ENCODE measurements at regions not wholly inside any gene's neighbourhood (a gene's known extent, or its start where the extent isn't known, plus 50 kb on each side); places are given as distances from the start of the nearest gene placed in this dataset.
"Not testable (repeated sequence)": the region's sequence is repeated elsewhere in the genome, so short reads cannot be mapped to it uniquely, and the experiment has no call there.

DNA sequence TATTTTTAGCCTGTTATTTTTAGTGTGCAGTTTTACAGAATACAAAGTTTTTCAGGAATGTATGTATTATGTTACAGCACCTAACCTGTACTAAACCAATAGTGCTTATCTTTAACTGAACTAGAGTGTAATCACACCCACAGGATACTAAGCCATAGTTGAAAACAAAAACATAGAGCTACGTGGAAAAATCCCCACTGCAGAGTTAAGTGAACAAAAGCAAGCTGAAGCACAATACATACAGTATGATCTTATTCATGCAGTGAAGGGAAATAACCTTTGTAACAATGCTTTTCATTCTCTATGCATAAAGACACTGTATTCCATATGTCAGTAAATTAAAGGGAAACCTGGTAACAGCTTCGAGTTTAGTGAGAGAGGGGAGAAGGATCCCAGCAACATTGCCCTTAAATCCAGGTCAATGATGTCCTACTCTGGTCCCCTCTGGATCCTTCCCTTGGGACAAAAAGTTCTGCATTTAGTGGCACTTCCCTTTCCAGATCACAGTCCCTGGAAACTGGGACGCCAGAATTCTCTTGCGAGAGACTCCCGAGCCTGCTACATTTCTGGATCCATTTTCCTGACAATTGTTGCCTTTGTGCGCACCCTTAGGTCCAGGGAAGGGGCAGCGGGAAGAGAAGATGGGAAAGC is 121.3 kb upstream of the CCND2 start:
- peak overlapping the region; percentile 92 for H3K27ac Mint-ChIP-seq
- ChIA-PET CTCF (interaction anchor here (0.6 to 4.9 kb wide), 4 partner anchors 9 to 125 kb away, joined by 3 to 37 read pairs (median 5); no protein-coding TSS in a partner anchor), POLR2A (interaction anchor here (0.8 to 4.8 kb wide), 6 partner anchors 13 to 120 kb away, joined by 3 to 31 read pairs (median 3); no protein-coding TSS in a partner anchor)
- H3K4me3 Mint-ChIP-seq, result no peak overlapping the region
- H3K27me3 Mint-ChIP-seq, result no peaks in the 10 kb centered on the region
- H3K36me3 Mint-ChIP-seq (ENCODE audit: low read depth), result peaks cover 8% of the 10 kb centered on the region
- peaks cover 83% of the 10 kb centered on the region for H3K4me1 Mint-ChIP-seq (ENCODE audit: low read depth)
- intact Hi-C loops (cut with micrococcal nuclease), result loop anchor here (2.0 kb wide), 1 partner anchor 117 kb away; no protein-coding TSS in a partner anchor
- H3K9me3 Mint-ChIP-seq, result peaks cover 13% of the 10 kb centered on the region
- no peak for DNase-seq
- no peak for ATAC-seq
- no peak for TF ChIP-seq CTCF (IDR thresholded peaks at IDR 0.05)

DNA sequence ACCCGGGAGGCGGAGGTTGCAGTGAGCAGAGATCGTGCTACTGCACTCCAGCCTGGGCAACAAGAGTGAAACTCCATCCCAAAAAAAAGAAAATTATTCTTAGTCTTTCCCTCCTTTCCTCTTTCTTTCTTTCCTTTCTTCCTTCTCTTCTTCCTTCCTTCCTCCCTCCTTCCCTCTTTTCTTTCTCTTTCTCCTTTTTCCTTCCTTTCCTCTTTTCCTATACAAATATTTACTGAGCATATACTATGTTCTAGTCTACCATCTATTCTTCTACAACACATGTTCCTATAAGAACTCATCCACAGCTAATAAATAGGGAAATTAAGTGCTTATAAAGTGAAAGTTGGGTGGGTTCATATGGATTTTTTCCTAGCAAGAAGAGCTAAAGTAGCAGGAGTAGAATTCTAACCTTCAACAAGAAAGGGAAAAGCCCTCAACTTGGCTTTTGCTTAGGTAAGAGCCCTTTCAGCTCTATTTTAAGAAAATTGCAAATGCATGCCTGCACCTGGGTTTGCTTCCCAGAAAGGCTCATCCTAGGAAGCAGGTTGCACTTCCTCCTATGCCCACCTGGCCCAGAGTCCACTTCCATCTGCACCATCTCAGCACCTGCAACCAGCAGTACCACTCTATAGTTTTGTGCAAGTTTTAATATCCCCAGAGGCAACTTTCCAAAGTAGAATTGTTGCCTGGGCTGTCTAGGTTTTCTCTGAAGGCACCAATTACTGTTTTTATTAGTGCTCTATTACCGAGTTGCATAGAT is 122.0 kb upstream of the CCND2 start:
- no peak for ATAC-seq
- no peaks in the 10 kb centered on the region for H3K27me3 Mint-ChIP-seq
- H3K4me3 Mint-ChIP-seq, result no peak overlapping the region
- peaks cover 13% of the 10 kb centered on the region for H3K9me3 Mint-ChIP-seq
- ChIA-PET CTCF (interaction anchor here (1.2 to 4.9 kb wide), 3 partner anchors 8 to 117 kb away, joined by 3 to 37 read pairs (median 5); no protein-coding TSS in a partner anchor), POLR2A (interaction anchor here (0.7 to 2.1 kb wide), 5 partner anchors 15 to 116 kb away, joined by 3 to 10 read pairs (median 3); no protein-coding TSS in a partner anchor)
- peaks cover 8% of the 10 kb centered on the region for H3K36me3 Mint-ChIP-seq (ENCODE audit: low read depth)
- intact Hi-C loops (cut with micrococcal nuclease), result loop anchor here (2.0 kb wide), 1 partner anchor 117 kb away; no protein-coding TSS in a partner anchor
- TF ChIP-seq CTCF (IDR thresholded peaks at IDR 0.05), result no peak
- peaks cover 85% of the 10 kb centered on the region for H3K4me1 Mint-ChIP-seq (ENCODE audit: low read depth)
- peak overlapping the region; percentile 92 for H3K27ac Mint-ChIP-seq
- no peak for DNase-seq

DNA sequence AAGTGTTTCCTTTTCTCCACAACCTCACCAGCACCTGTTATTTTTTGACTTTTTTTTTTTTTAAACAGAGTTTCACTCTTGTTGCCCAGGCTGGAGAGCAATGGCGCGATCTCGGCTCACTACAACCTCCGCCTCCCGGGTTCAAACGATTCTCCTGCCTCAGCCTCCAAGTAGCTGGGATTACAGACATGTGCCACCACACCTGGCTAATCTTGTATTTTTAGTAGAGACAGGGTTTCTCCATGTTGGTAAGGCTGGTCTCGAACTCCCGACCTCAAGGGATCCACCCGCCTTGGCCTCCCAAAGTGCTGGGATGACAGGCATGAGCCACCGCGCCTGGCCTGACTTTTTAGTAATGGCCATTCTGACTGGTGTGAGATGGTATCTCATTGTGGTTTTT is 123.2 kb upstream of the CCND2 start:
- intact Hi-C loops (cut with micrococcal nuclease); ATAC-seq; DNase-seq; H3K4me3 Mint-ChIP-seq; H3K27me3 Mint-ChIP-seq; H3K36me3 Mint-ChIP-seq (ENCODE audit: low read depth); CTCF ChIA-PET: not testable (repeated sequence)
- H3K9me3 Mint-ChIP-seq, result peaks cover 11% of the 10 kb centered on the region
- POLR2A ChIA-PET, result interaction anchor here (0.9 to 17.9 kb wide), 3 partner anchors 10 to 125 kb away, joined by 3 to 375 read pairs (median 3); partner anchors contain the start of gene CCND2
- peaks cover 87% of the 10 kb centered on the region for H3K4me1 Mint-ChIP-seq (ENCODE audit: low read depth)
- peak overlapping the region; percentile 44 for H3K27ac Mint-ChIP-seq

- CTCF ChIA-PET, result interaction anchor here (1.2 to 2.5 kb wide), 3 partner anchors 29 to 128 kb away, joined by 3 to 11 read pairs (median 5); no protein-coding TSS in a partner anchor
- H3K36me3 Mint-ChIP-seq (ENCODE audit: low read depth), result peaks cover 17% of the 10 kb centered on the region
- ATAC-seq (peak; percentile 7), DNase-seq (peak; percentile 80)
- intact Hi-C loops (cut with micrococcal nuclease), result loop anchor here (5.0 kb wide), 2 partner anchors 41 to 69 kb away; no protein-coding TSS in a partner anchor
- H3K9me3 Mint-ChIP-seq, result peaks cover 18% of the 10 kb centered on the region
- H3K27me3 Mint-ChIP-seq, result no peaks in the 10 kb centered on the region
- no peak overlapping the region for H3K4me3 Mint-ChIP-seq
- TF ChIP-seq CTCF (IDR thresholded peaks at IDR 0.05), result no peak
- peaks cover 87% of the 10 kb centered on the region for H3K4me1 Mint-ChIP-seq (ENCODE audit: low read depth)
- H3K27ac Mint-ChIP-seq, result peak overlapping the region; percentile 90
- POLR2A ChIA-PET, result interaction anchor here (0.6 to 17.9 kb wide), 4 partner anchors 12 to 423 kb away, joined by 3 to 375 read pairs (median 3); partner anchors contain the start of gene CCND2
These were observed 125.0 kb upstream of the CCND2 start for GRCh38 chr12:4148418-4149056.

DNA sequence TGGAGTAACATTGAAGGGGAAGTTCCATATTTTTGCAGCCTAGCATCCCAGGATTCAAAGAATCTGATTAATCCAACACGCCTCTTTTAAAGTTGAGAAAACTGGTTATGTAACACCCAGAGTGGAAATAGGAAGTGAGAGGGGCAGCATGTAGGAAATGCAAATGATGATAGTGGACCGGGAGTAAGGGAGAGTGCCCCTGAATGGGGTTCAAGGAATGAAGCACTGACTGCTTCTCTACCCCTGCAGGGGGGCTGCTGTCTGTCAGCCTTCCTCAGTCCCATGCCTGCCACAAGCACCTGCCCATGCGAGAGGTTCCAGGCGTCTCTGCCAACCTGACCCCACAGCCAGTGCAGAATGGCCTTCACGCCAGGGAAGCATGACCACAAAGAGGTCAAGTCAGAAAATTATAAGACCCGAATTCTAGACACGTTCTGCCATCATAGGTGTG is 126.5 kb upstream of the CCND2 start:
- POLR2A ChIA-PET, result interaction anchor here (1.2 to 17.9 kb wide), 11 partner anchors 8 to 146 kb away, joined by 3 to 375 read pairs (median 12); partner anchors contain the start of gene CCND2
- TF ChIP-seq CTCF (IDR thresholded peaks at IDR 0.05), result no peak
- CTCF ChIA-PET, result interaction anchor here (1.1 to 3.9 kb wide), 10 partner anchors 14 to 262 kb away, joined by 4 to 15 read pairs (median 8); no protein-coding TSS in a partner anchor

More for the DNA sequence above, 126.5 kb upstream of the CCND2 start:
- intact Hi-C loops (cut with micrococcal nuclease), result loop anchor here (5.0 kb wide), 2 partner anchors 40 to 70 kb away; no protein-coding TSS in a partner anchor
- Mint-ChIP-seq H3K4me3 (peak overlapping the region; percentile 42), H3K27me3 (no peaks in the 10 kb centered on the region), H3K27ac (peak overlapping the region; percentile 90), H3K4me1 (ENCODE audit: low read depth) (peaks cover 85% of the 10 kb centered on the region), H3K9me3 (peaks cover 18% of the 10 kb centered on the region), H3K36me3 (ENCODE audit: low read depth) (peaks cover 17% of the 10 kb centered on the region)
- ATAC-seq (no peak), DNase-seq (no peak)

Measured in activated CD8-positive, alpha-beta T cell treated with anti-CD3 and anti-CD28 coated beads for 36 hours (primary cell).